22Rv1 (cell line): ENCODE measurements at regions not wholly inside any gene's neighbourhood (a gene's known extent, or its start where the extent isn't known, plus 50 kb on each side); places are given as distances from the start of the nearest gene placed in this dataset.

Source experiments
- ZFX ChIP-seq: fragments of 450-650 bp; IDR thresholded peaks from 2 replicates; pipeline ENCODE4 v1.6.1; 2017; ENCODE audit warnings: antibody characterized with exemption, borderline replicate concordance
- TF ChIP-seq, protein P1 (sequence below): fragments of 450-650 bp; IDR thresholded peaks from 2 replicates; pipeline ENCODE4 v1.5.1; 2017; ENCODE audit warnings: mild to moderate bottlenecking

DNA sequence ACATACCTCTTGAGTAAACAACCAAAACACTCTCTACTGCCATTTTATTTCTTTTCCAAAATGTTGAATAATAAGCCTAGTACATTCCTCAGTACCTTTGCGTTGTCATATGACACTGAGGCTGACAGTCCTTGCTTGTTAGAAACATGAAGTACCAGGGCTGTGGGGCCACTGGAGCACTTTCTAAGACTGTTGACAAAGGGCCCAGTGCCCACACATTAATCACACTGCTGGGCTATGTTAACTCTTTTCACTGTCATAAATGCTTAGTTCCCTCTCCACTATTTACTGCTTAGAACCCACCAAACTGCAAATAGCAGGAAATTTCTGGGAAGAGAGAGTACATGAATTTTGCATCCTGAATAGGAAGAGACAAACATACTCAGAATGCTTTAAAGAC lies 57.1 kb downstream of the FAM47B start:
- TF ChIP-seq, protein P1, sequence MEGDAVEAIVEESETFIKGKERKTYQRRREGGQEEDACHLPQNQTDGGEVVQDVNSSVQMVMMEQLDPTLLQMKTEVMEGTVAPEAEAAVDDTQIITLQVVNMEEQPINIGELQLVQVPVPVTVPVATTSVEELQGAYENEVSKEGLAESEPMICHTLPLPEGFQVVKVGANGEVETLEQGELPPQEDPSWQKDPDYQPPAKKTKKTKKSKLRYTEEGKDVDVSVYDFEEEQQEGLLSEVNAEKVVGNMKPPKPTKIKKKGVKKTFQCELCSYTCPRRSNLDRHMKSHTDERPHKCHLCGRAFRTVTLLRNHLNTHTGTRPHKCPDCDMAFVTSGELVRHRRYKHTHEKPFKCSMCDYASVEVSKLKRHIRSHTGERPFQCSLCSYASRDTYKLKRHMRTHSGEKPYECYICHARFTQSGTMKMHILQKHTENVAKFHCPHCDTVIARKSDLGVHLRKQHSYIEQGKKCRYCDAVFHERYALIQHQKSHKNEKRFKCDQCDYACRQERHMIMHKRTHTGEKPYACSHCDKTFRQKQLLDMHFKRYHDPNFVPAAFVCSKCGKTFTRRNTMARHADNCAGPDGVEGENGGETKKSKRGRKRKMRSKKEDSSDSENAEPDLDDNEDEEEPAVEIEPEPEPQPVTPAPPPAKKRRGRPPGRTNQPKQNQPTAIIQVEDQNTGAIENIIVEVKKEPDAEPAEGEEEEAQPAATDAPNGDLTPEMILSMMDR, result no peak
- no peak for TF ChIP-seq ZFX
